Vagina (tissue), 2 donors: ENCODE measurements at regions not wholly inside any gene's neighbourhood (a gene's known extent, or its start where the extent isn't known, plus 50 kb on each side); places are given as distances from the start of the nearest gene placed in this dataset.

Experiments used
- DNase-seq, 2 donors: peaks; one replicate each; pipeline ENCODE4 v3.0.0-alpha.2; 2017; ENCODE audit errors: extremely low spot score in 2 of 2
- H3K27ac ChIP-seq: fragments of 200-600 bp; sonication (generic); one replicate; pipeline ENCODE4 v1.5.1; 2019
- H3K27me3 ChIP-seq: fragments of 200-600 bp; sonication (generic); one replicate; pipeline ENCODE4 v1.5.1; 2019
- H3K36me3 ChIP-seq, 2 donors: fragments of 200-600 bp; sonication (generic); one replicate each; pipeline ENCODE4 v1.5.1; 2017 to 2019
- H3K4me1 ChIP-seq: fragments of 200-600 bp; sonication (generic); one replicate; pipeline ENCODE4 v1.5.1; 2019
- H3K4me3 ChIP-seq, 2 donors: fragments of 200-600 bp; sonication (generic); 1 replicate in 1 of 2; 2 replicates in 1 of 2; pipeline ENCODE4 v1.5.1; 2016 to 2019
- H3K9me3 ChIP-seq: fragments of 200-600 bp; sonication (generic); one replicate; pipeline ENCODE4 v1.5.1; 2019
- POLR2A ChIP-seq, 2 donors: fragments of 450-650 bp; IDR thresholded peaks; one replicate each; pipeline ENCODE4 v1.6.1; 2017; ENCODE audit warnings: antibody characterized with exemption in 2 of 2, mild to moderate bottlenecking in 2 of 2, moderate library complexity in 2 of 2
- POLR2AphosphoS5 ChIP-seq, 2 donors: sonication (generic); formaldehyde crosslinking; IDR thresholded peaks; one replicate each; pipeline ENCODE4 v1.9.0; 2017; ENCODE audit warnings: antibody characterized with exemption in 2 of 2, mild to moderate bottlenecking in 2 of 2, low read depth in 1 of 2; ENCODE audit not compliant: insufficient read depth in 1 of 2
- intact Hi-C: fragments of 100-400 bp; cut with DNase I; formaldehyde crosslinking; loops from one replicate; pipeline ENCODE4 v1.15.1; 2023
- TF ChIP-seq, protein P1 (sequence below), 3 experiments: fragments of 450-650 bp in 2 of 3; fragments of 200-600 bp in 1 of 3; sonication (generic) in 1 of 3; IDR thresholded peaks; one replicate each; pipeline ENCODE4 v1.5.1; 2017 to 2019; ENCODE audit warnings: antibody characterized with exemption in 3 of 3, mild to moderate bottlenecking in 2 of 3, moderate library complexity in 2 of 3

DNA sequence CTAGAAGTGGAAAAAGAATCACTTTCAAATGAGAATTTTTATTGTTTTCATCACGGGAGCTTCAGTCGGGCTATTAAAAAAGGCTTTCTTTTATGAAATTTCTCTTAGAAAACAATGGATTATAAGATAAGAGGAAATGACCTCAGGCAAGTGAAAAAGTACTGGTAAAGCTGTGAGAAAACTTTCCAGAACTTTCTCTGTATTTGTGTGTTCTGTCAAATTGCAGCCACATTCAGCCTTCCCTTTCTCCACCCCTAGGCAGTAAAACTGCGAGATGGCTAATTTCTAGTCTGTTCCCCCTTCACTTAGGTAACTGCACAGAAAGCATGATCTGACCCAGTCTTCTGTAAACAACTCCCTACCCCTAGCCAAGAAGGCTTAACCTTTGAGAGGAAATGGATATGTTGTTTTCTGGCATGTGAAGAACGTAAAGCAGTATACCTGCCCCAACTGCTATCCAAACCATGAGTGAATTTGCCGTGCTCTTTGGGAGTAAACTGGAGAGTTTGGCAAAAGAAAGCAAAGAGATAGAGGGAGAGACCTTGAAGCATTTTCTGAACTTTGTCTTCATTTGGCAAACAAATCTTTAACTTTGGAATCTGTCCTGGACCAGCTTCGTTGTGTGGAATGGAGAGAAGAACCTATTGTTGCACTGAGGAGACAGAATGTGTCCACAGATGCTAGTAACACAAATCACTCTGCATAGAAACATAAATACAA is 105.4 kb downstream of the ETAA1 start:
- intact Hi-C loops: no loop called here

DNA sequence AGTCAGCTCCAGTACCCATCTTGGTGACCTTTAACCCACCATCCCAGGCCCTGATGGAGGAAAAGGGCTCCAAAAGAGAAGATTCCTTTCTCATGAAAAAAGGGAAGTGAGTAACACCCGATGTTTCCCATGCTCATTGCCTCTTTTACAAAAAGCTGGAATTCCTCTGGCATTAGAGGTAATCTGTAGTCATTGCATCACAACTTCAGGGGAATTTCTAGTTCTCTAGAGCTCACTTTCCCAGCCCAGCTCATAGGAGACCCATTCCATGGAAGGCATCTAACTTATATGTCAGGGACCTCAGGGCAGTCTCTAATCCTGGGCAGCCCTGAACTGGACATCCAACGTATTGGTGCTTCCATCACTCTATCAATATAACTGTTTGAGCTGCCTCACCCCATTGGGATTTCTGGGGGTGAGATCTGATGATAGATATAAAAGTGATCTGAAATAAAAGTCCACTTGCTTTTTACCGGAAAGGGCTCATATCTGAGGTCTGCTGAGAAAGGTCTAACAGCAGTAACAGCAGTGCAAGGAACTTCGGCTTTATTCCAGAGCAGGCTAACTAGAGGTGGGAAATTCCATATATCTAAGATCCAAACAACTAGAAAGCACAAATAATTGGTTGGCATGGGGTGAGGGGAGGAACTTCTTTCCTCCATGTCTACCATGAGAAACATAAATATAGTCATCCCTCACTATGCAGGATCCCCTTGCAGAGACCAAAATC is 106.1 kb downstream of the ETAA1 start:
- DNase-seq: no peak
- TF ChIP-seq POLR2AphosphoS5 (IDR thresholded peaks at IDR 0.05; ENCODE audit: insufficient read depth in 1 of 2, low read depth in 1 of 2) (no peak), POLR2A (IDR thresholded peaks at IDR 0.05) (no peak)
- TF ChIP-seq, protein P1, sequence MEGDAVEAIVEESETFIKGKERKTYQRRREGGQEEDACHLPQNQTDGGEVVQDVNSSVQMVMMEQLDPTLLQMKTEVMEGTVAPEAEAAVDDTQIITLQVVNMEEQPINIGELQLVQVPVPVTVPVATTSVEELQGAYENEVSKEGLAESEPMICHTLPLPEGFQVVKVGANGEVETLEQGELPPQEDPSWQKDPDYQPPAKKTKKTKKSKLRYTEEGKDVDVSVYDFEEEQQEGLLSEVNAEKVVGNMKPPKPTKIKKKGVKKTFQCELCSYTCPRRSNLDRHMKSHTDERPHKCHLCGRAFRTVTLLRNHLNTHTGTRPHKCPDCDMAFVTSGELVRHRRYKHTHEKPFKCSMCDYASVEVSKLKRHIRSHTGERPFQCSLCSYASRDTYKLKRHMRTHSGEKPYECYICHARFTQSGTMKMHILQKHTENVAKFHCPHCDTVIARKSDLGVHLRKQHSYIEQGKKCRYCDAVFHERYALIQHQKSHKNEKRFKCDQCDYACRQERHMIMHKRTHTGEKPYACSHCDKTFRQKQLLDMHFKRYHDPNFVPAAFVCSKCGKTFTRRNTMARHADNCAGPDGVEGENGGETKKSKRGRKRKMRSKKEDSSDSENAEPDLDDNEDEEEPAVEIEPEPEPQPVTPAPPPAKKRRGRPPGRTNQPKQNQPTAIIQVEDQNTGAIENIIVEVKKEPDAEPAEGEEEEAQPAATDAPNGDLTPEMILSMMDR (IDR thresholded peaks at IDR 0.05): no peak
- Histone ChIP-seq H3K27me3 (no peaks in the 10 kb centered on the region), H3K36me3 (no peaks in the 10 kb centered on the region), H3K9me3 (no peaks in the 10 kb centered on the region), H3K27ac (no peak overlapping the region), H3K4me3 (no peak overlapping the region), H3K4me1 (peaks cover 14% of the 10 kb centered on the region)
- intact Hi-C loops: no loop called here

More for the DNA sequence above, 105.4 kb downstream of the ETAA1 start:
- Histone ChIP-seq H3K36me3 (no peaks in the 10 kb centered on the region), H3K27me3 (no peaks in the 10 kb centered on the region), H3K4me3 (no peak overlapping the region), H3K4me1 (peaks cover 14% of the 10 kb centered on the region), H3K9me3 (no peaks in the 10 kb centered on the region), H3K27ac (no peak overlapping the region)
- no peak for TF ChIP-seq POLR2A (IDR thresholded peaks at IDR 0.05)
- TF ChIP-seq POLR2AphosphoS5 (IDR thresholded peaks at IDR 0.05; ENCODE audit: insufficient read depth in 1 of 2, low read depth in 1 of 2): no peak
- TF ChIP-seq, protein P1 (IDR thresholded peaks at IDR 0.05): no peak
- no peak for DNase-seq

DNA sequence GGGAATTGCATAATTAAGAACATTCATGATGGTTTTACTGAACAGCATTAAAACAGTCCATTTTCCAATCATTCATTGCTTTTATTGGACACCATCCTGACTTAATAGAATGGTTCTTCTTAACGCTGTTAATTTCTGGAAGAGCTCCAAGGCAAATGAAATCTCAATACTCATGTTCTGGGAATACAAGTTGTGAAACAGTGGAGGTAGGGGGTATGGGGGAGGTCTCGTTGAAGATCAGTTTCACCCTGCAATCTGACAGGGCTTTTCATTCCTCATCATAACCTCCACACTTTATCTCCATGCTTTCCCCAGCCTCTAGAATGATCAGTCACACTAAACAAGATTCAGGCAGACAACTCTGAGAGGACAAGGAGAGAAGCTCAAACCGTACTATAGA is 113.6 kb downstream of the ETAA1 start:
- TF ChIP-seq POLR2AphosphoS5 (IDR thresholded peaks at IDR 0.05; ENCODE audit: insufficient read depth in 1 of 2, low read depth in 1 of 2): no peak
- TF ChIP-seq, protein P1 (IDR thresholded peaks at IDR 0.05): no peak
- no peak for TF ChIP-seq POLR2A (IDR thresholded peaks at IDR 0.05)
- no peaks in the 10 kb centered on the region for H3K36me3 ChIP-seq
- intact Hi-C loops: no loop called here

DNA sequence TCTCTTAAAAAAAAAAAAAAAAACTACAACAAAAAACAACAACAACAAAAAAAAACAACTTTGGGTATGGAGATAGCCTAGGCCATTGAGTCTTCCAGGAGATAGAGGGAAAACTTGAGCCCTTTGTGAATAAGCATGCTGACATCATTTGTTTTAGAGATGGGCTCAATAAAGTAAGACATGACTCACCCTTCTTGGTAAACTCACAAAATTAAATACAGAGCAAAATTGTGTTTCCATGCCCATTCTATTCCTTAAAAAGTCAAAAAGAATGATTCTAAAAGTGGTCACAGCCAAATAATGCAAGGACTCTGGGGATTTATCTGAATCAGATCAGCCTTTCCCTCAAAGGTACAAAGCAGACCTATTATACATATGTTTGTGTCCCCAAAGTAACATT is 117.4 kb downstream of the ETAA1 start:
- Histone ChIP-seq H3K36me3 (no peaks in the 10 kb centered on the region), H3K9me3 (no peaks in the 10 kb centered on the region), H3K27ac (peak overlapping the region; percentile 51), H3K27me3 (no peaks in the 10 kb centered on the region), H3K4me1 (peaks cover 42% of the 10 kb centered on the region), H3K4me3 (no peak overlapping the region)
- no peak for DNase-seq
- TF ChIP-seq POLR2AphosphoS5 (IDR thresholded peaks at IDR 0.05; ENCODE audit: insufficient read depth in 1 of 2, low read depth in 1 of 2) (no peak), POLR2A (IDR thresholded peaks at IDR 0.05) (no peak)
- TF ChIP-seq, protein P1 (IDR thresholded peaks at IDR 0.05): no peak
- intact Hi-C loops: no loop called here

More for the DNA sequence above, 113.6 kb downstream of the ETAA1 start:
- Histone ChIP-seq H3K4me3 (no peak overlapping the region), H3K27me3 (no peaks in the 10 kb centered on the region), H3K4me1 (peaks cover 22% of the 10 kb centered on the region), H3K27ac (no peak overlapping the region), H3K9me3 (no peaks in the 10 kb centered on the region)
- no peak for DNase-seq

DNA sequence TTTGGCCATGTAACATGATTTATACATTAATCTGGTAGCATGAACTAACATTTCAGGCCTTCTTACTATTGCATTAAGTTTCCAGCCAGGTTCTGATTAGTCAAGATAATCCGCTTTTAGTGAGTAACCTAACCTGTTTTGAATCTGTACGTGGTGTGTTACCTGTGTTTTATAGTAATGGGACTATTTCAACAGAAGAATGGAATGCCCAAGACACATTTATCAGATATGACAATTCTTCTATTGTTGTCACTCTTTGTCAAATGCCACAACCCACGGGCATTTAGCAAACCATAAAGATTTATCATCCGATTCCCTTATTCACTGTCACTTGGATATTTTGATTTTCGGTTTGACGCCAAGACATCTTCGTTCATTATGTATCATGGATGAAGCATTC is 117.9 kb downstream of the ETAA1 start:
- Histone ChIP-seq H3K36me3 (no peaks in the 10 kb centered on the region), H3K4me1 (peaks cover 42% of the 10 kb centered on the region), H3K27me3 (no peaks in the 10 kb centered on the region), H3K9me3 (no peaks in the 10 kb centered on the region), H3K4me3 (no peak overlapping the region), H3K27ac (peak overlapping the region; percentile 51)
- DNase-seq: no peak
- TF ChIP-seq POLR2A (IDR thresholded peaks at IDR 0.05) (no peak), POLR2AphosphoS5 (IDR thresholded peaks at IDR 0.05; ENCODE audit: insufficient read depth in 1 of 2, low read depth in 1 of 2) (peak in 1 of 2 donors; percentile 74)
- intact Hi-C loops: no loop called here
